C4-2B (cell line): ENCODE measurements at regions not wholly inside any gene's neighbourhood (a gene's known extent, or its start where the extent isn't known, plus 50 kb on each side); places are given as distances from the start of the nearest gene placed in this dataset.

Source experiments
- ZFX ChIP-seq: fragments of 450-650 bp; IDR thresholded peaks from 2 replicates; pipeline ENCODE4 v1.6.1; 2017
- TF ChIP-seq, protein P1 (sequence below): fragments of 450-650 bp; conservative IDR thresholded peaks from 2 replicates; pipeline ENCODE4 v1.5.1; 2017; ENCODE audit warnings: mild to moderate bottlenecking

DNA sequence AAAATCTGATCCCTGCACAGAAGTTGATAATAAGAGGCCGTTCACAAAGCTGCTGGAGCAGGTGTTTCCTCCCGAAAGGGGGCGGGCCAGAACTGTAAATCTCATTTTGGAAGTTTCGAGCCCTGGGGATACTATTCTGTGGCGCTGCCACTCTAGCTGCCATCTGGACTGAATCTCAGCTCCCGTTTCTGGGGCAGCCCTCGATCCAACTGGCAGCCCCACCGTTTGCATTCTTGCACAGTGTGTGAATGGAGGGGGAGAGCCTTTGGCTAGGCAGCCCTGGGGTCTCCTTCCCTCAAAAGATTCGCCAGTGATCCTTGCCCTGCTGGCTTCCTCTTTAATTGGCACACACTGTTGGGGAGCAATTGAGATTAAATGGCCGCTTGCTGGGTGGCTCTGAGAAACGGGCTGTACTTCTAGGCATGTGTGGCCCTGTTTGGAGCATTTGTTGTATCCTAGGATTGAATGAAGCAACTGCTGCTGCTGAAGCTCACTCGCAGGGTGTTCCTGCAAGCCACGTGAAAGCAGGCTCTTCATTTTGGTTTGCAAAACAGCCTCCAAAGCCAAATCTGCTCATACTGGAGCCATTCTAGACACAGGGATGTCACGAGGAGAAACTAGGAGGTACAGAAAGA is 57.2 kb upstream of the TOPAZ1 start:
- TF ChIP-seq, protein P1, sequence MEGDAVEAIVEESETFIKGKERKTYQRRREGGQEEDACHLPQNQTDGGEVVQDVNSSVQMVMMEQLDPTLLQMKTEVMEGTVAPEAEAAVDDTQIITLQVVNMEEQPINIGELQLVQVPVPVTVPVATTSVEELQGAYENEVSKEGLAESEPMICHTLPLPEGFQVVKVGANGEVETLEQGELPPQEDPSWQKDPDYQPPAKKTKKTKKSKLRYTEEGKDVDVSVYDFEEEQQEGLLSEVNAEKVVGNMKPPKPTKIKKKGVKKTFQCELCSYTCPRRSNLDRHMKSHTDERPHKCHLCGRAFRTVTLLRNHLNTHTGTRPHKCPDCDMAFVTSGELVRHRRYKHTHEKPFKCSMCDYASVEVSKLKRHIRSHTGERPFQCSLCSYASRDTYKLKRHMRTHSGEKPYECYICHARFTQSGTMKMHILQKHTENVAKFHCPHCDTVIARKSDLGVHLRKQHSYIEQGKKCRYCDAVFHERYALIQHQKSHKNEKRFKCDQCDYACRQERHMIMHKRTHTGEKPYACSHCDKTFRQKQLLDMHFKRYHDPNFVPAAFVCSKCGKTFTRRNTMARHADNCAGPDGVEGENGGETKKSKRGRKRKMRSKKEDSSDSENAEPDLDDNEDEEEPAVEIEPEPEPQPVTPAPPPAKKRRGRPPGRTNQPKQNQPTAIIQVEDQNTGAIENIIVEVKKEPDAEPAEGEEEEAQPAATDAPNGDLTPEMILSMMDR = no peak
- TF ChIP-seq ZFX = no peak
